ENCODE measurements at regions not wholly inside any gene's neighbourhood (a gene's known extent, or its start where the extent isn't known, plus 50 kb on each side); places are given as distances from the start of the nearest gene placed in this dataset.

GRCh38 chr3:106611116-106611515 is 742.3 kb upstream of the CBLB start:
- no peaks in the 10 kb centered on the region for H3K36me3 ChIP-seq (ENCODE audit: insufficient read depth, low read length)
- no peak overlapping the region for H3K4me2 ChIP-seq (ENCODE audit: low read length)
- 0 out of 2 replicates have a peak, but pooled peaks cover 2% of the 10 kb centered on the region for H3K9me3 ChIP-seq (ENCODE audit: low read length)
- H3K9ac ChIP-seq (ENCODE audit: low read length), result no peak overlapping the region
- H3F3A ChIP-seq (ENCODE audit: insufficient read depth, low read length), result no peaks in the 10 kb centered on the region; the same call in 1 of the 2 replicates
- H3K4me3 ChIP-seq (ENCODE audit: low read depth, low read length, poor library complexity, severe bottlenecking), result no peak overlapping the region
- no peaks in the 10 kb centered on the region for H3K79me2 ChIP-seq (ENCODE audit: insufficient read depth, low read length)
- H3K27ac ChIP-seq (ENCODE audit: low read depth, low read length, poor library complexity, severe bottlenecking), result no peak overlapping the region
- no peaks in the 10 kb centered on the region for H4K20me1 ChIP-seq (ENCODE audit: insufficient read depth, low read length)
- peaks cover 6% of the 10 kb centered on the region for H3K4me1 ChIP-seq (ENCODE audit: insufficient read depth, low read length, severe bottlenecking)
- TF ChIP-seq EZH2 (IDR thresholded peaks at IDR 0.05; ENCODE audit: borderline replicate concordance, low read length), result no peak
- TF ChIP-seq CTCF (IDR thresholded peaks at IDR 0.05; ENCODE audit: low read length), result no peak
- H3K9me2 ChIP-seq (ENCODE audit: low read depth, low read length), result no peaks in the 10 kb centered on the region
- H3K27me3 ChIP-seq (ENCODE audit: insufficient read depth, low read length), result no peaks in the 10 kb centered on the region
- no peak overlapping the region for H2AFZ ChIP-seq (ENCODE audit: low read length)

- TF ChIP-seq CTCF (IDR thresholded peaks at IDR 0.05; ENCODE audit: low read length) (no peak), EZH2 (IDR thresholded peaks at IDR 0.05; ENCODE audit: borderline replicate concordance, low read length) (no peak)
- Histone ChIP-seq H3K9ac (ENCODE audit: low read length) (no peak overlapping the region), H2AFZ (ENCODE audit: low read length) (no peak overlapping the region), H3F3A (ENCODE audit: insufficient read depth, low read length) (no peaks in the 10 kb centered on the region; the same call in 1 of the 2 replicates), H3K9me2 (ENCODE audit: low read depth, low read length) (no peaks in the 10 kb centered on the region), H3K27me3 (ENCODE audit: insufficient read depth, low read length) (no peaks in the 10 kb centered on the region), H3K27ac (ENCODE audit: low read depth, low read length, poor library complexity, severe bottlenecking) (no peak overlapping the region), H3K36me3 (ENCODE audit: insufficient read depth, low read length) (no peaks in the 10 kb centered on the region), H3K79me2 (ENCODE audit: insufficient read depth, low read length) (no peaks in the 10 kb centered on the region), H4K20me1 (ENCODE audit: insufficient read depth, low read length) (no peaks in the 10 kb centered on the region), H3K4me3 (ENCODE audit: low read depth, low read length, poor library complexity, severe bottlenecking) (no peak overlapping the region), H3K9me3 (ENCODE audit: low read length) (0 out of 2 replicates have a peak, but pooled peaks cover 2% of the 10 kb centered on the region), H3K4me2 (ENCODE audit: low read length) (no peak overlapping the region), H3K4me1 (ENCODE audit: insufficient read depth, low read length, severe bottlenecking) (peaks cover 6% of the 10 kb centered on the region)
Observed at GRCh38 chr3:106611841-106612240, 743.0 kb upstream of the CBLB start.

GRCh38 chr3:106616556-106616955 is 747.7 kb upstream of the CBLB start:
- Histone ChIP-seq H3K9me2 (ENCODE audit: low read depth, low read length) (no peaks in the 10 kb centered on the region), H3K4me3 (ENCODE audit: low read depth, low read length, poor library complexity, severe bottlenecking) (no peak overlapping the region), H2AFZ (ENCODE audit: low read length) (no peak overlapping the region), H3F3A (ENCODE audit: insufficient read depth, low read length) (no peaks in the 10 kb centered on the region), H3K27me3 (ENCODE audit: insufficient read depth, low read length) (no peaks in the 10 kb centered on the region), H3K4me1 (ENCODE audit: insufficient read depth, low read length, severe bottlenecking) (no peaks in the 10 kb centered on the region), H3K9me3 (ENCODE audit: low read length) (0 out of 2 replicates have a peak, but pooled peaks cover 2% of the 10 kb centered on the region), H3K27ac (ENCODE audit: low read depth, low read length, poor library complexity, severe bottlenecking) (no peak overlapping the region), H3K4me2 (ENCODE audit: low read length) (no peak overlapping the region), H3K36me3 (ENCODE audit: insufficient read depth, low read length) (no peaks in the 10 kb centered on the region), H3K9ac (ENCODE audit: low read length) (no peak overlapping the region), H3K79me2 (ENCODE audit: insufficient read depth, low read length) (no peaks in the 10 kb centered on the region), H4K20me1 (ENCODE audit: insufficient read depth, low read length) (no peaks in the 10 kb centered on the region)
- no peak for TF ChIP-seq CTCF (IDR thresholded peaks at IDR 0.05; ENCODE audit: low read length)

Data from OCI-LY1 (cell line).